GM12891 (cell line): ENCODE measurements at regions not wholly inside any gene's neighbourhood (a gene's known extent, or its start where the extent isn't known, plus 50 kb on each side); places are given as distances from the start of the nearest gene placed in this dataset.

ENCODE experiments used
- POLR2A ChIP-seq: IDR thresholded peaks from 2 replicates; pipeline ENCODE4 v1.6.1; 2011; ENCODE audit warnings: low read depth, low read length, control low read depth
- POLR2AphosphoS5 ChIP-seq: IDR thresholded peaks from 2 replicates; pipeline ENCODE4 v1.6.1; 2011; ENCODE audit warnings: low read depth, low read length, control low read depth
- SPI1 ChIP-seq: IDR thresholded peaks from 2 replicates; pipeline ENCODE4 v1.6.1; 2011; ENCODE audit warnings: low read depth, low read length, control low read depth
- TAF1 ChIP-seq: IDR thresholded peaks from 2 replicates; pipeline ENCODE4 v1.6.1; 2011; ENCODE audit warnings: low read depth, low read length, control low read depth

- TF ChIP-seq POLR2A, result no peak
- no peak for TF ChIP-seq POLR2AphosphoS5
- no peak for TF ChIP-seq TAF1
- TF ChIP-seq SPI1, result no peak
These were observed 52.1 kb upstream of the BHLHE23 start for GRCh38 chr20:63058696-63059335.
